A673 (cell line): ENCODE measurements at regions not wholly inside any gene's neighbourhood (a gene's known extent, or its start where the extent isn't known, plus 50 kb on each side); places are given as distances from the start of the nearest gene placed in this dataset.

Experiments
- BruUV-seq: library from RNA; stranded (reverse); fragments of 400-500 nt; replicated peaks from 2 replicates; lab custom pipeline; 2021; lab: Mats Ljungman, UMichigan
- CTCF ChIA-PET: fragments of 300-600 bp; sonication (Branson Sonifier 250); formaldehyde crosslinking; loops from one replicate; lab custom pipeline; 2022; ENCODE audit warnings: antibody characterized with exemption; lab: Charles Lee
- POLR2A ChIA-PET: fragments of 300-600 bp; sonication (Branson Sonifier 250); formaldehyde crosslinking; loops from one replicate; lab custom pipeline; 2022; ENCODE audit warnings: antibody characterized with exemption; ENCODE audit not compliant: low non-redundant PET; lab: Charles Lee
- DNase-seq: peaks from one replicate; pipeline ENCODE4 v3.0.0-alpha.2; 2015; ENCODE audit warnings: low spot score
- H3K27ac ChIP-seq: fragments of 200-600 bp; sonication (generic); 2 replicates; pipeline ENCODE4 v1.5.1; 2016; ENCODE audit warnings: mixed run types, low read depth, mild to moderate bottlenecking, mixed read lengths, antibody characterized with exemption, low read length; ENCODE audit not compliant: poor library complexity, severe bottlenecking
- H3K27me3 ChIP-seq: fragments of 200-600 bp; sonication (generic); replicated peaks from 2 replicates; pipeline ENCODE4 v1.6.1; 2017; ENCODE audit warnings: mixed run types, low read depth, mild to moderate bottlenecking, mixed read lengths, antibody characterized with exemption, low read length; ENCODE audit not compliant: insufficient read depth, poor library complexity
- H3K36me3 ChIP-seq: fragments of 200-600 bp; sonication (generic); 2 replicates; pipeline ENCODE4 v1.6.1; 2016; ENCODE audit warnings: mixed run types, mild to moderate bottlenecking, mixed read lengths, antibody characterized with exemption, low read length; ENCODE audit not compliant: insufficient read depth, poor library complexity, severe bottlenecking
- H3K4me1 ChIP-seq: fragments of 200-600 bp; sonication (generic); 2 replicates; pipeline ENCODE4 v1.6.1; 2017; ENCODE audit warnings: mixed run types, mild to moderate bottlenecking, mixed read lengths, antibody characterized with exemption, low read length; ENCODE audit not compliant: insufficient read depth, poor library complexity, severe bottlenecking
- H3K4me3 ChIP-seq: fragments of 200-600 bp; sonication (generic); 2 replicates; pipeline ENCODE4 v1.5.1; 2016; ENCODE audit warnings: low read depth, mixed run types, mild to moderate bottlenecking, mixed read lengths, low read length; ENCODE audit not compliant: poor library complexity, severe bottlenecking
- H3K9me3 ChIP-seq: fragments of 200-600 bp; sonication (generic); 2 replicates; pipeline ENCODE4 v1.6.1; 2016; ENCODE audit warnings: mixed run types, low read depth, mild to moderate bottlenecking, mixed read lengths, antibody characterized with exemption, low read length; ENCODE audit not compliant: poor library complexity, severe bottlenecking
- EZH2 ChIP-seq: fragments of 200-600 bp; sonication (generic); IDR thresholded peaks from 2 replicates; pipeline ENCODE4 v1.6.1; 2017; ENCODE audit warnings: borderline replicate concordance, low read depth, mild to moderate bottlenecking, mixed read lengths, antibody characterized with exemption, low read length; ENCODE audit not compliant: poor library complexity, severe bottlenecking
- intact Hi-C: fragments of 100-400 bp; cut with micrococcal nuclease; formaldehyde crosslinking; loops from one replicate; pipeline ENCODE4 v1.10.0; 2022; ENCODE audit not compliant: unreplicated experiment
- TF ChIP-seq, protein P1 (sequence below): fragments of 300-800, 200-600 bp; sonication (generic); conservative IDR thresholded peaks from 2 replicates; pipeline ENCODE4 v1.5.1; 2017; ENCODE audit warnings: low read depth, mild to moderate bottlenecking, antibody characterized with exemption, low read length, moderate library complexity, mixed read lengths

DNA sequence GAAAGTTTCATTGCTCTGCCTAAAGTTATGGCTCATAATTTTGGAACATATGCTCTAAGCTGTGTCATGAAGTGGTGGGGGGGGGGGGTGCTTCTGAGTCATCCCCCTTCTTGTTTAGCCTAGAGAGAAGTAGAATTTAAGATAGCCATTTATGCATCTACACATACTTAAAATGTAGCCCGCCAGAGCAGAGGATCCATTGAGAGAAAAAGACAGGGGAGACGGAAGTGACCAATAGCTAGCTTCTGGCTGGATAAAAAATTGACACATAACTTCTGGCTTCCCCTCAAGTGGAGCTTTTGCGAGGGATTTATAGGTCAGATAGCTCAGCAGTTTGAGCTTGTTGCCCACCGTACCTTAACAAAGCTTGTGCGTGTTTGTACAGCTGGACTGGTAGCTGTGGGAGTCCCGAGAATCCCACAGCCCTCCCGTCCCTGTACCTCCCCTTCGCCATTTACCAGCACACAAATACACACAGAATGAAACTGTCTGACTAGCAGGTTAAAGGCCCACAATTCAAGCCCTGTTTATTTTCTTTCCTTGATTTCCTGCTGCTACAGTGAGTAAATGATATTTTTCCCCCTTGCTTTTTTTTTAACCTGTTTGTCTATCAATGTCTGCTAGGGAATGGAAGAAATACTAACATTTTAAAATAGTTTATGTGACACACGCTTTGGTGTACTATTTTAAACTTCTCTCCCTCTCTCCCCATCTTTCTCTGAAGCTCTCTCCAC lies 232.6 kb upstream of the FERD3L start:
- Histone ChIP-seq H3K9me3 (no peaks in the 10 kb centered on the region), H3K4me1 (no peaks in the 10 kb centered on the region), H3K27ac (no peak overlapping the region), H3K4me3 (no peak overlapping the region), H3K36me3 (no peaks in the 10 kb centered on the region), H3K27me3 (no peaks in the 10 kb centered on the region)
- POLR2A ChIA-PET, result no interaction called here
- no TSS peak for BruUV-seq
- intact Hi-C loops, result no loop called here
- no peak for DNase-seq
- TF ChIP-seq, protein P1, sequence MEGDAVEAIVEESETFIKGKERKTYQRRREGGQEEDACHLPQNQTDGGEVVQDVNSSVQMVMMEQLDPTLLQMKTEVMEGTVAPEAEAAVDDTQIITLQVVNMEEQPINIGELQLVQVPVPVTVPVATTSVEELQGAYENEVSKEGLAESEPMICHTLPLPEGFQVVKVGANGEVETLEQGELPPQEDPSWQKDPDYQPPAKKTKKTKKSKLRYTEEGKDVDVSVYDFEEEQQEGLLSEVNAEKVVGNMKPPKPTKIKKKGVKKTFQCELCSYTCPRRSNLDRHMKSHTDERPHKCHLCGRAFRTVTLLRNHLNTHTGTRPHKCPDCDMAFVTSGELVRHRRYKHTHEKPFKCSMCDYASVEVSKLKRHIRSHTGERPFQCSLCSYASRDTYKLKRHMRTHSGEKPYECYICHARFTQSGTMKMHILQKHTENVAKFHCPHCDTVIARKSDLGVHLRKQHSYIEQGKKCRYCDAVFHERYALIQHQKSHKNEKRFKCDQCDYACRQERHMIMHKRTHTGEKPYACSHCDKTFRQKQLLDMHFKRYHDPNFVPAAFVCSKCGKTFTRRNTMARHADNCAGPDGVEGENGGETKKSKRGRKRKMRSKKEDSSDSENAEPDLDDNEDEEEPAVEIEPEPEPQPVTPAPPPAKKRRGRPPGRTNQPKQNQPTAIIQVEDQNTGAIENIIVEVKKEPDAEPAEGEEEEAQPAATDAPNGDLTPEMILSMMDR, result no peak
- no peak for TF ChIP-seq EZH2
- CTCF ChIA-PET, result interaction anchor here (0.6 kb wide), 1 partner anchor 927 kb away, joined by 4 read pairs; no protein-coding TSS in a partner anchor

DNA sequence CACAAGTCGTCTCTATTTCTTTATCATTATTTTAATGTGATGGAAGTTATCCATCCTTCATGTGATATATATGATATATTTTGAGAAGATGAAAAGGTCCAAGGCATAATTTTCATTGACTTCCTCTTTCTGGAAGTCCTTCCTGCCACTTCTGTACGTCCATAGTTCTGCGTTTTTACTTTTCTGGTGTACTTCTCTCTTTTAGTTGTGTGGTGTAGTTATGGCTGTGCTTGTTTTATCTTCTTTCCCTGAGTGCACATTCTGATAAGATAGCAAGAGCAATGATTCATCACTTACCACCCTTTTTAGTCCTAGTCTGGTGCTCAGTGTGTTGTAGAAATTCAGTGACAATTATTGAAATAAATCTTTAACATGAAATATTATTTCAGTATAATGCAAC lies 231.3 kb upstream of the FERD3L start:
- Histone ChIP-seq H3K27ac (no peak overlapping the region), H3K27me3 (no peaks in the 10 kb centered on the region), H3K36me3 (no peaks in the 10 kb centered on the region), H3K4me3 (no peak overlapping the region), H3K9me3 (no peaks in the 10 kb centered on the region), H3K4me1 (no peaks in the 10 kb centered on the region)
- intact Hi-C loops, result no loop called here
- ChIA-PET CTCF (no interaction called here), POLR2A (no interaction called here)
- DNase-seq, result no peak
- no peak for TF ChIP-seq EZH2
- TF ChIP-seq, protein P1, result no peak
- BruUV-seq, result no TSS peak

DNA sequence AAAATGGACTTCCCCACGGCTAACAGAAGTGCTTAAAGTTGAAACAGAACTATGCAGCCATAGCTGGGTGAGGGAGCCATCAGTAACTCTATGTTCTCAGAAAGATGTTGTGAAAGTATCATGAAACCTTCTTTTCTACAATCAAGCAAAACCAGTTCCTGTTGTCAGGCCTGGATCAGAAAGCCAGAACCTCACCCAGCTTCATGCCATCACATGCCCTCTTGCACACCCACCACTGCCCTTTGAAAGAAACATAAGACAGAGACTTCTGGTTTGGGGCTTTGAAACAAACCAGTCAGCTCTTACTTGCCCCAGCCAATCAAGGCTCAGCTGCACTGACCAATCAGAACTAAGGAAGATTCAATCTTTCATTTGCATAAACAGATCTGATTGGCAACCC lies 230.8 kb upstream of the FERD3L start:
- H3K4me1 ChIP-seq, result no peaks in the 10 kb centered on the region
- no peak overlapping the region for H3K27ac ChIP-seq
- H3K4me3 ChIP-seq, result no peak overlapping the region
- DNase-seq, result no peak
- no peaks in the 10 kb centered on the region for H3K9me3 ChIP-seq
- no peak for TF ChIP-seq EZH2
- TF ChIP-seq, protein P1, result no peak
- ChIA-PET CTCF (no interaction called here), POLR2A (no interaction called here)
- no TSS peak for BruUV-seq
- no peaks in the 10 kb centered on the region for H3K27me3 ChIP-seq
- no peaks in the 10 kb centered on the region for H3K36me3 ChIP-seq
- intact Hi-C loops, result no loop called here
